OCI-LY7 (cell line): ENCODE measurements at regions not wholly inside any gene's neighbourhood (a gene's known extent, or its start where the extent isn't known, plus 50 kb on each side); places are given as distances from the start of the nearest gene placed in this dataset.
A peak's percentile ranks its signal among the peaks of the same experiment; 100 is the strongest.

ENCODE experiments used
- BruUV-seq: library from RNA; stranded (reverse); fragments of 400-500 nt; replicated peaks from 2 replicates; lab custom pipeline; 2021; lab: Mats Ljungman, UMichigan
- CTCF ChIA-PET: fragments of 300-600 bp; sonication (Branson Sonifier 250); formaldehyde crosslinking; loops from one replicate; lab custom pipeline; 2022; ENCODE audit warnings: antibody characterized with exemption; ENCODE audit not compliant: unreplicated experiment; lab: Charles Lee
- POLR2A ChIA-PET: fragments of 300-600 bp; sonication (Branson Sonifier 250); formaldehyde crosslinking; loops from one replicate; lab custom pipeline; 2022; ENCODE audit warnings: antibody characterized with exemption; lab: Charles Lee
- DNase-seq: peaks from one replicate; pipeline ENCODE4 v3.0.0-alpha.2; 2015; ENCODE audit warnings: low spot score
- H2AFZ ChIP-seq: fragments of 200-600 bp; sonication (generic), shearing (Covaris generic); 2 replicates; pipeline ENCODE4 v1.6.1; 2014; ENCODE audit warnings: mild to moderate bottlenecking, antibody characterized with exemption, low read length, moderate library complexity
- H3K27ac ChIP-seq: fragments of 200-600 bp; sonication (generic); 2 replicates; pipeline ENCODE4 v1.5.1; 2014; ENCODE audit warnings: mixed run types, low read depth, mild to moderate bottlenecking, moderate library complexity, low read length, inconsistent platforms; ENCODE audit not compliant: poor library complexity, severe bottlenecking
- H3K36me3 ChIP-seq: fragments of 200-600 bp; sonication (generic); 2 replicates; pipeline ENCODE4 v1.6.1; 2014; ENCODE audit warnings: mild to moderate bottlenecking, antibody characterized with exemption, low read length, moderate library complexity, mixed read lengths; ENCODE audit not compliant: insufficient read depth
- H3K4me1 ChIP-seq: fragments of 200-600 bp; sonication (generic); 2 replicates; pipeline ENCODE4 v1.5.1; 2014; ENCODE audit warnings: mild to moderate bottlenecking, low read length; ENCODE audit not compliant: insufficient read depth, poor library complexity, severe bottlenecking
- H3K4me2 ChIP-seq: fragments of 200-600 bp; sonication (generic); 2 replicates; pipeline ENCODE4 v1.6.1; 2014; ENCODE audit warnings: mild to moderate bottlenecking, low read length
- H3K4me3 ChIP-seq: fragments of 200-600 bp; sonication (generic); 2 replicates; pipeline ENCODE4 v1.5.1; 2014; ENCODE audit warnings: mild to moderate bottlenecking, low read depth, low read length; ENCODE audit not compliant: poor library complexity, severe bottlenecking
- H3K79me2 ChIP-seq: fragments of 200-600 bp; sonication (generic); 2 replicates; pipeline ENCODE4 v1.6.1; 2016; ENCODE audit warnings: low read depth, mild to moderate bottlenecking, low read length, moderate library complexity, mixed read lengths; ENCODE audit not compliant: insufficient read depth
- H3K9me2 ChIP-seq: fragments of 200-600 bp; sonication (generic); 2 replicates; pipeline ENCODE4 v1.6.1; 2016; ENCODE audit warnings: mild to moderate bottlenecking, low read length, mixed read lengths; ENCODE audit not compliant: insufficient read depth
- H3K9me3 ChIP-seq: fragments of 200-600 bp; sonication (generic); 2 replicates; pipeline ENCODE4 v1.6.1; 2014; ENCODE audit warnings: mild to moderate bottlenecking, mixed run types, low read length, mixed read lengths
- H4K20me1 ChIP-seq: fragments of 200-600 bp; sonication (generic); 2 replicates; pipeline ENCODE4 v1.6.1; 2014; ENCODE audit warnings: mild to moderate bottlenecking, antibody characterized with exemption, low read length, moderate library complexity, mixed read lengths; ENCODE audit not compliant: insufficient read depth
- CTCF ChIP-seq: fragments of 200-600 bp; sonication (generic); conservative IDR thresholded peaks from 2 replicates; pipeline ENCODE4 v1.5.1; 2014; ENCODE audit warnings: mild to moderate bottlenecking, antibody characterized with exemption, low read length, moderate library complexity, mixed read lengths
- EZH2phosphoT487 ChIP-seq: fragments of 200-600 bp; sonication (generic); IDR thresholded peaks from 2 replicates; pipeline ENCODE4 v1.6.1; 2018; ENCODE audit warnings: low read depth, borderline replicate concordance, mild to moderate bottlenecking, mixed run types, antibody characterized with exemption, low read length, moderate library complexity, mixed read lengths
- intact Hi-C: fragments of 100-400 bp; cut with micrococcal nuclease; formaldehyde crosslinking; loops from one replicate; pipeline ENCODE4 v1.10.0; 2022; ENCODE audit not compliant: unreplicated experiment

- Histone ChIP-seq H3K9me2 (no peaks in the 10 kb centered on the region), H3K4me1 (no peaks in the 10 kb centered on the region), H3K27ac (no peak overlapping the region), H3K9me3 (no peaks in the 10 kb centered on the region), H3K79me2 (no peaks in the 10 kb centered on the region), H4K20me1 (no peaks in the 10 kb centered on the region), H3K4me2 (no peak overlapping the region), H2AFZ (no peak overlapping the region), H3K36me3 (no peaks in the 10 kb centered on the region), H3K4me3 (no peak overlapping the region)
- BruUV-seq = no TSS peak
- no peak for DNase-seq
- ChIA-PET POLR2A (no interaction called here), CTCF (no interaction called here)
- no peak for TF ChIP-seq CTCF
- TF ChIP-seq EZH2phosphoT487 = no peak
- intact Hi-C loops = loop anchor here (10.0 kb wide), 1 partner anchor 435 kb away; no protein-coding TSS in a partner anchor
Measured at GRCh38 chr3:43979645-43980044, 262.0 kb upstream of the TOPAZ1 start.

DNA sequence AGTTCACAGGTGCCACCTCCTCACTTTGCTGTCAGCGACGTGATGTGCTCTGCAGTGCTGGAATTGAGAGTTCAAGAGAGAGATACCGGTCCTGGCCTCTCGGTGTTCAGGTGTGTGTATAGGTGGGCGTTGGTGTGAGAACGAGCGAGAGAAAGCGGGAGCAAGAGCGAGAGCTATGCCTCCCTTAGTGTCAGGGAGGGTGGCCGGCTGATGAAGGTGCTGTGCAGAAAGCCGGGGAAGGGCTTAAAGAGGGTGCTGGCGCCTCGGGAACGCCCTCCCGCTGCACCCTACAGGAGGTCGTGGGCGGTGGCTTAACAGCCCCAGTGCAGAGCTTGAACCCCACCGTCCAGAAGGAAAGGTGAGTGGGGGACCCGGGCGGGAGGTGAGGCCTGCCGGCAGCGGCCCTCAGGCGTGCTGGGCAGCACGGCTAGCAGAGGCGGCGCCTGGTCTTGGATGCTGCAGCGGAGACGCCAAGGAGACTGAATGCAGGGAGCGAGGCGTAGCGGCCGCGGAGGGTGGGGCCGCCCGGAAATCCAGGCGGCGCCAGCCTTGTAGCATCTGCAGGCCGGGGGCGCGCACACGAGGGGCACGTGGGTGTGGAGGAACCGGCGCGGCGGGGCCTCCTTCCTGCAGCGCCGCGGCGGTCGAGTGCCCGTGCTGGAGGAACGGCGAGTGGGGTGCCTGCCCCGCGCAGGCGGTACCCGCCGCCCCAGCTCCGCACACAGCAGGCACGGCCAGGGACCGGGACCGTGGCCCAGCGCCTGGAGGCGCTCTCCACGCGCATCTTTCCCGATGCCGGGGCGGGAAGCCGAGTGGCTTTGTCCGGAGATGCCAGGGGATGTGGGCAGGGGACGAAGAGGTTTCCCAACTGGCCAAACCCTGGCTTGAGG, 246.8 kb upstream of the TOPAZ1 start:
- CTCF ChIA-PET = no interaction called here

More for the DNA sequence above, 246.8 kb upstream of the TOPAZ1 start:
- peak; percentile 65 for DNase-seq
- H3K79me2 ChIP-seq = peaks cover 6% of the 10 kb centered on the region; the same call in 1 of the 2 replicates
- H2AFZ ChIP-seq = peak overlapping the region; percentile 55; the same call in 1 of the 2 replicates
- intact Hi-C loops = loop anchor here (5.0 kb wide), 2 partner anchors 303 to 342 kb away; partner anchors contain the start of genes ABHD5 and TCAIM
- no peaks in the 10 kb centered on the region for H3K9me2 ChIP-seq
- no peaks in the 10 kb centered on the region for H3K9me3 ChIP-seq
- no peak overlapping the region for H3K27ac ChIP-seq
- POLR2A ChIA-PET = interaction anchor here (0.9 kb wide), 1 partner anchor 9 kb away, joined by 3 read pairs; no protein-coding TSS in a partner anchor
- H3K36me3 ChIP-seq = no peaks in the 10 kb centered on the region
- BruUV-seq = no TSS peak
- TF ChIP-seq EZH2phosphoT487 = no peak
- 0 out of 2 replicates have a peak, but pooled peaks have one; percentile 24 for TF ChIP-seq CTCF
- H4K20me1 ChIP-seq = no peaks in the 10 kb centered on the region
- peak overlapping the region; percentile 93 for H3K4me3 ChIP-seq
- peaks cover 42% of the 10 kb centered on the region for H3K4me1 ChIP-seq
- peak overlapping the region; percentile 83 for H3K4me2 ChIP-seq
